Inferior parietal cortex (tissue), 1 donor: ENCODE measurements at regions not wholly inside any gene's neighbourhood (a gene's known extent, or its start where the extent isn't known, plus 50 kb on each side); places are given as distances from the start of the nearest gene placed in this dataset.

Source experiments
- DNase-seq: peaks from one replicate; pipeline ENCODE4 v3.0.0-alpha.2; 2016; ENCODE audit errors: extremely low spot score

GRCh38 chr4:182169572-182169971 is 73.6 kb upstream of the TENM3 start:
- DNase-seq = no peak

GRCh38 chr4:182169987-182170386 is 73.2 kb upstream of the TENM3 start:
- no peak for DNase-seq

- DNase-seq = no peak
Measured at GRCh38 chr4:182170417-182170935, 72.7 kb upstream of the TENM3 start.

GRCh38 chr4:182174979-182175378 is 68.2 kb upstream of the TENM3 start:
- DNase-seq = no peak

GRCh38 chr4:182175788-182176519 is 67.2 kb upstream of the TENM3 start:
- DNase-seq = no peak

- DNase-seq = no peak
Measured at GRCh38 chr4:182177166-182177565, 66.0 kb upstream of the TENM3 start.

GRCh38 chr4:182179105-182179504 is 64.1 kb upstream of the TENM3 start:
- DNase-seq = no peak

GRCh38 chr4:182179751-182180150 is 63.5 kb upstream of the TENM3 start:
- no peak for DNase-seq

- no peak for DNase-seq
Measured at GRCh38 chr4:182185491-182185890, 57.7 kb upstream of the TENM3 start.

GRCh38 chr4:182187674-182188073 is 55.5 kb upstream of the TENM3 start:
- no peak for DNase-seq

GRCh38 chr4:182188622-182189021 is 54.6 kb upstream of the TENM3 start:
- no peak for DNase-seq

- DNase-seq = no peak
Measured at GRCh38 chr4:182189103-182189878, 53.9 kb upstream of the TENM3 start.

- no peak for DNase-seq
Measured at GRCh38 chr4:182190306-182190705, 52.9 kb upstream of the TENM3 start.

- no peak for DNase-seq
Measured at GRCh38 chr4:182192511-182193181, 50.6 kb upstream of the TENM3 start.

- DNase-seq = no peak
Measured at GRCh38 chr4:182193311-182193710, 49.9 kb upstream of the TENM3 start.
